MM.1S (cell line): ENCODE measurements at regions not wholly inside any gene's neighbourhood (a gene's known extent, or its start where the extent isn't known, plus 50 kb on each side); places are given as distances from the start of the nearest gene placed in this dataset.

Source experiments
- DNase-seq: peaks from one replicate; pipeline ENCODE4 v3.0.0-alpha.2; 2015
- H2AFZ ChIP-seq: fragments of 300-600 bp; sonication (generic); 2 replicates; pipeline ENCODE4 v1.6.0; 2016; ENCODE audit warnings: antibody characterized with exemption, low read length
- H3F3A ChIP-seq: fragments of 300-600 bp; sonication (generic); 2 replicates; pipeline ENCODE4 v1.6.1; 2016; ENCODE audit warnings: mild to moderate bottlenecking, antibody characterized with exemption, low read length, moderate library complexity, mixed read lengths; ENCODE audit not compliant: insufficient read depth
- H3K27ac ChIP-seq: fragments of 300-600 bp; sonication (generic); 2 replicates; pipeline ENCODE4 v1.5.1; 2016; ENCODE audit warnings: mild to moderate bottlenecking, low read length
- H3K27me3 ChIP-seq: fragments of 300-600 bp; sonication (generic); replicated peaks from 2 replicates; pipeline ENCODE4 v1.6.0; 2016; ENCODE audit warnings: low read length; ENCODE audit not compliant: insufficient read depth
- H3K36me3 ChIP-seq: fragments of 300-600 bp; sonication (generic); replicated peaks from 2 replicates; pipeline ENCODE4 v1.6.1; 2016; ENCODE audit warnings: mild to moderate bottlenecking, low read length, mixed read lengths; ENCODE audit not compliant: insufficient read depth
- H3K4me1 ChIP-seq: fragments of 300-600 bp; sonication (generic); 2 replicates; pipeline ENCODE4 v1.6.1; 2016; ENCODE audit warnings: low read length, mixed read lengths
- H3K4me2 ChIP-seq: fragments of 300-600 bp; sonication (generic); 2 replicates; pipeline ENCODE4 v1.6.0; 2016; ENCODE audit warnings: low read depth, low read length
- H3K4me3 ChIP-seq: fragments of 300-600 bp; sonication (generic); 2 replicates; pipeline ENCODE4 v1.5.1; 2016; ENCODE audit warnings: low read length, mixed read lengths
- H3K79me2 ChIP-seq: fragments of 300-600 bp; sonication (generic); 2 replicates; pipeline ENCODE4 v1.6.1; 2016; ENCODE audit warnings: mixed run types, low read length, mixed read lengths
- H3K9ac ChIP-seq: fragments of 300-600 bp; sonication (generic); 2 replicates; pipeline ENCODE4 v1.6.1; 2016; ENCODE audit warnings: low read length, mixed read lengths
- H3K9me2 ChIP-seq: fragments of 300-600 bp; sonication (generic); replicated peaks from 2 replicates; pipeline ENCODE4 v1.6.1; 2016; ENCODE audit warnings: mild to moderate bottlenecking, low read length, mixed read lengths; ENCODE audit not compliant: insufficient read depth
- H3K9me3 ChIP-seq: fragments of 300-600 bp; sonication (generic); replicated peaks from 2 replicates; pipeline ENCODE4 v1.6.1; 2016; ENCODE audit warnings: mild to moderate bottlenecking, low read length, mixed read lengths; ENCODE audit not compliant: insufficient read depth
- H4K20me1 ChIP-seq: fragments of 300-600 bp; sonication (generic); 2 replicates; pipeline ENCODE4 v1.6.1; 2016; ENCODE audit warnings: mild to moderate bottlenecking, low read length, moderate library complexity, mixed read lengths; ENCODE audit not compliant: insufficient read depth
- CTCF ChIP-seq: fragments of 300-600 bp; sonication (generic); IDR thresholded peaks from 2 replicates; pipeline ENCODE4 v1.5.1; 2016; ENCODE audit warnings: antibody characterized with exemption, low read length, mixed read lengths
- EZH2 ChIP-seq: fragments of 300-600 bp; sonication (generic); optimal IDR thresholded peaks from 2 replicates; pipeline ENCODE3; 2017; ENCODE audit warnings: low read depth, mild to moderate bottlenecking, antibody characterized with exemption, low read length, mixed read lengths
- EZH2phosphoT487 ChIP-seq: fragments of 300-600 bp; sonication (generic); IDR thresholded peaks from 2 replicates; pipeline ENCODE4 v1.6.1; 2018; ENCODE audit warnings: antibody characterized with exemption, low read length

DNA sequence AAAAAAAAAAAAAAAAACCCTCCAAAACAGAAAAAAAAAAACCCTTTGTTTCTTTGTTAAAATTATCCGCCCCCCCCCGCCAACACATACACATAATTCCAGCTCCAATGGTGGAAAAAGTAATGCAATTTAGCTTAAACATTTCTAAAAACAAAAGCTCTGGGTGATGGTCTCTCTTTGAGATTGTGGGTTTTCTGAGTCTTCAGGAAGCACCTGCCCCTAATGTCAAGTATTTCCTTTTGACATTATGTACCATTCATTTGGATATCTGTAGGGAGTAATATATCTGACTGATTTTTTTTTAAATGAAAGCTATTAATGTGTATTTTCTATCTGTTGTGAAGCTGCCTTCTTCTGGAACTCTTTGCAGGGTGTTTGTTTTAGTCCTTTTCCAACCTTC, 389.7 kb downstream of the TAF11L14 start:
- H3K4me2 ChIP-seq, result no peak overlapping the region
- no peaks in the 10 kb centered on the region for H3K9me3 ChIP-seq
- H3K36me3 ChIP-seq, result no peaks in the 10 kb centered on the region
- H3K4me3 ChIP-seq, result no peak overlapping the region
- no peaks in the 10 kb centered on the region for H3K79me2 ChIP-seq
- DNase-seq, result no peak
- no peaks in the 10 kb centered on the region for H3K9me2 ChIP-seq
- no peaks in the 10 kb centered on the region for H3K27me3 ChIP-seq
- no peaks in the 10 kb centered on the region for H3F3A ChIP-seq
- no peak for TF ChIP-seq EZH2phosphoT487
- TF ChIP-seq CTCF, result no peak
- TF ChIP-seq EZH2, result no peak
- H2AFZ ChIP-seq, result no peak overlapping the region
- no peak overlapping the region for H3K27ac ChIP-seq
- no peak overlapping the region for H3K9ac ChIP-seq
- H4K20me1 ChIP-seq, result no peaks in the 10 kb centered on the region
- no peaks in the 10 kb centered on the region for H3K4me1 ChIP-seq

GRCh38 chr5:18024542-18024941, 390.3 kb downstream of the TAF11L14 start:
- no peaks in the 10 kb centered on the region for H3K27me3 ChIP-seq
- no peak overlapping the region for H3K9ac ChIP-seq
- H2AFZ ChIP-seq, result no peak overlapping the region
- no peak for DNase-seq
- H3K36me3 ChIP-seq, result no peaks in the 10 kb centered on the region
- TF ChIP-seq EZH2phosphoT487, result no peak
- no peak for TF ChIP-seq EZH2
- H3K79me2 ChIP-seq, result no peaks in the 10 kb centered on the region
- no peaks in the 10 kb centered on the region for H3K9me2 ChIP-seq
- H3K4me1 ChIP-seq, result no peaks in the 10 kb centered on the region
- no peak overlapping the region for H3K4me2 ChIP-seq
- H3K4me3 ChIP-seq, result no peak overlapping the region
- no peak overlapping the region for H3K27ac ChIP-seq
- H3F3A ChIP-seq, result no peaks in the 10 kb centered on the region
- H4K20me1 ChIP-seq, result no peaks in the 10 kb centered on the region
- H3K9me3 ChIP-seq, result no peaks in the 10 kb centered on the region

GRCh38 chr5:18027241-18027867, 393.1 kb downstream of the TAF11L14 start:
- Histone ChIP-seq H3K4me1 (no peaks in the 10 kb centered on the region), H4K20me1 (no peaks in the 10 kb centered on the region), H3K9ac (no peak overlapping the region), H3K9me3 (no peaks in the 10 kb centered on the region), H3K9me2 (no peaks in the 10 kb centered on the region), H3F3A (no peaks in the 10 kb centered on the region), H3K27ac (no peak overlapping the region), H3K36me3 (no peaks in the 10 kb centered on the region), H3K27me3 (no peaks in the 10 kb centered on the region), H3K4me2 (no peak overlapping the region), H2AFZ (no peak overlapping the region), H3K4me3 (no peak overlapping the region), H3K79me2 (no peaks in the 10 kb centered on the region)
- TF ChIP-seq EZH2phosphoT487, result no peak
- TF ChIP-seq EZH2, result no peak
- no peak for TF ChIP-seq CTCF
- DNase-seq, result no peak

- no peak overlapping the region for H3K27ac ChIP-seq
- H4K20me1 ChIP-seq, result no peaks in the 10 kb centered on the region
- H2AFZ ChIP-seq, result no peak overlapping the region
- no peaks in the 10 kb centered on the region for H3K27me3 ChIP-seq
- no peak overlapping the region for H3K9ac ChIP-seq
- no peaks in the 10 kb centered on the region for H3K9me3 ChIP-seq
- no peaks in the 10 kb centered on the region for H3K9me2 ChIP-seq
- no peak overlapping the region for H3K4me2 ChIP-seq
- TF ChIP-seq EZH2, result no peak
- no peak for TF ChIP-seq CTCF
- TF ChIP-seq EZH2phosphoT487, result no peak
- no peaks in the 10 kb centered on the region for H3K79me2 ChIP-seq
- H3K36me3 ChIP-seq, result no peaks in the 10 kb centered on the region
- no peak overlapping the region for H3K4me3 ChIP-seq
- DNase-seq, result no peak
- no peaks in the 10 kb centered on the region for H3F3A ChIP-seq
- no peaks in the 10 kb centered on the region for H3K4me1 ChIP-seq
Measured at GRCh38 chr5:18028036-18028435, 393.8 kb downstream of the TAF11L14 start.
